Ascending aorta (tissue), 2 donors: ENCODE measurements at regions not wholly inside any gene's neighbourhood (a gene's known extent, or its start where the extent isn't known, plus 50 kb on each side); places are given as distances from the start of the nearest gene placed in this dataset.

Source experiments
- DNase-seq, 2 donors: peaks; one replicate each; pipeline ENCODE4 v3.0.0-alpha.2; 2019; ENCODE audit warnings: low spot score in 2 of 2
- H3K27ac ChIP-seq, 2 donors: fragments of 200-600 bp; sonication (generic); one replicate each; pipeline ENCODE4 v1.5.1; 2016 to 2017; ENCODE audit warnings: mild to moderate bottlenecking in 1 of 2
- H3K27me3 ChIP-seq: fragments of 200-600 bp; sonication (generic); one replicate; pipeline ENCODE4 v1.5.1; 2017
- H3K36me3 ChIP-seq, 2 donors: fragments of 200-600 bp; sonication (generic); one replicate each; pipeline ENCODE4 v1.5.1; 2016
- H3K4me1 ChIP-seq, 2 donors: fragments of 200-600 bp; sonication (generic); one replicate each; pipeline ENCODE4 v1.5.1; 2016 to 2017; ENCODE audit warnings: mild to moderate bottlenecking in 1 of 2
- H3K4me3 ChIP-seq, 2 donors: fragments of 200-600 bp; sonication (generic); one replicate each; pipeline ENCODE4 v1.5.1; 2016 to 2017; ENCODE audit warnings: mild to moderate bottlenecking in 1 of 2
- H3K9me3 ChIP-seq, 2 donors: fragments of 200-600 bp; sonication (generic); one replicate each; pipeline ENCODE4 v1.5.1; 2016
- intact Hi-C: fragments of 100-400 bp; cut with DNase I; formaldehyde crosslinking; loops from one replicate; pipeline ENCODE4 v1.15.1; 2023
- TF ChIP-seq, protein P1 (sequence below), 3 experiments: fragments of 200-600 bp in 2 of 3; fragments of 450-650 bp in 1 of 3; sonication (generic) in 2 of 3; IDR thresholded peaks; one replicate each; pipeline ENCODE4 v1.5.1; 2016 to 2019; ENCODE audit warnings: antibody characterized with exemption in 3 of 3, mild to moderate bottlenecking in 1 of 3, moderate library complexity in 1 of 3

DNA sequence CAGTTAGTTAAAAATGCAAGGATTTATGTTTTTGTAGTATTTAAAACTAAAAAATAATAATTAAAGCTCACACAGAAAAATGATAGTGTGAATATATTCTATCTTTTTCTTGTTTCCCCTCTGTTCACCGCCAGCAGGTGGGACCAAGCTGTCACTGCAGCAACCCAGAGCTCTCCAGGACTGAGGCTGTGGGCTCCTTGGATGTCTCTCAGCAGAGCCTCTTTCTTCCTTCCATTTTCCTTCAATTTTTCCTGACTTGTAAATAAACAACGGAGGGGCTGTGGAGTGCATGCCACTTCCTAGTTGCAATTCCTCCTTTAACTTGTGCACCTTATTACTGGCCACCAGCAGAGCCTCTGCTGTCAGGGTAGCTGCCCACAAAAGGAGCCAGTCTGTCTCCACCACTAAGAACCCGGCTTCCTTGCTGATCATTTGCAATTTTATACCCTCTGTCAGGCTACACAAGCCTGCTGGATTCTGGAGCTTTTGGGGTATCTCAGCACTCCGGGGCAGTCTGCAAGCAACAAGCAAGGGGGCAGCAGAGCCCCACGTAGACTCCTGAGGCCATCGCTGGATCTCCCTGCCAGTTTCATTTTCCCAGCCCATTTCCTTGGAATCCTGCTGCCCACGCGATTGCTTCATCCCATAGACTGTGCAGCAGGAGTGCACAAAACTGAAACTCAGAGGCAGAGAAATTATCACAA, 1467.4 kb downstream of the C4orf33 start:
- H3K4me1 ChIP-seq = no peaks in the 10 kb centered on the region
- intact Hi-C loops = no loop called here
- H3K9me3 ChIP-seq = no peaks in the 10 kb centered on the region
- no peak overlapping the region for H3K27ac ChIP-seq
- peak overlapping the region; percentile 28 to 48 for H3K4me3 ChIP-seq
- TF ChIP-seq, protein P1, sequence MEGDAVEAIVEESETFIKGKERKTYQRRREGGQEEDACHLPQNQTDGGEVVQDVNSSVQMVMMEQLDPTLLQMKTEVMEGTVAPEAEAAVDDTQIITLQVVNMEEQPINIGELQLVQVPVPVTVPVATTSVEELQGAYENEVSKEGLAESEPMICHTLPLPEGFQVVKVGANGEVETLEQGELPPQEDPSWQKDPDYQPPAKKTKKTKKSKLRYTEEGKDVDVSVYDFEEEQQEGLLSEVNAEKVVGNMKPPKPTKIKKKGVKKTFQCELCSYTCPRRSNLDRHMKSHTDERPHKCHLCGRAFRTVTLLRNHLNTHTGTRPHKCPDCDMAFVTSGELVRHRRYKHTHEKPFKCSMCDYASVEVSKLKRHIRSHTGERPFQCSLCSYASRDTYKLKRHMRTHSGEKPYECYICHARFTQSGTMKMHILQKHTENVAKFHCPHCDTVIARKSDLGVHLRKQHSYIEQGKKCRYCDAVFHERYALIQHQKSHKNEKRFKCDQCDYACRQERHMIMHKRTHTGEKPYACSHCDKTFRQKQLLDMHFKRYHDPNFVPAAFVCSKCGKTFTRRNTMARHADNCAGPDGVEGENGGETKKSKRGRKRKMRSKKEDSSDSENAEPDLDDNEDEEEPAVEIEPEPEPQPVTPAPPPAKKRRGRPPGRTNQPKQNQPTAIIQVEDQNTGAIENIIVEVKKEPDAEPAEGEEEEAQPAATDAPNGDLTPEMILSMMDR (IDR thresholded peaks at IDR 0.05) = peak in 1 of 3 experiments; percentile 15
- DNase-seq = peak in 1 of 2 donors; percentile 62
- H3K36me3 ChIP-seq = no peaks in the 10 kb centered on the region
- H3K27me3 ChIP-seq = no peaks in the 10 kb centered on the region

DNA sequence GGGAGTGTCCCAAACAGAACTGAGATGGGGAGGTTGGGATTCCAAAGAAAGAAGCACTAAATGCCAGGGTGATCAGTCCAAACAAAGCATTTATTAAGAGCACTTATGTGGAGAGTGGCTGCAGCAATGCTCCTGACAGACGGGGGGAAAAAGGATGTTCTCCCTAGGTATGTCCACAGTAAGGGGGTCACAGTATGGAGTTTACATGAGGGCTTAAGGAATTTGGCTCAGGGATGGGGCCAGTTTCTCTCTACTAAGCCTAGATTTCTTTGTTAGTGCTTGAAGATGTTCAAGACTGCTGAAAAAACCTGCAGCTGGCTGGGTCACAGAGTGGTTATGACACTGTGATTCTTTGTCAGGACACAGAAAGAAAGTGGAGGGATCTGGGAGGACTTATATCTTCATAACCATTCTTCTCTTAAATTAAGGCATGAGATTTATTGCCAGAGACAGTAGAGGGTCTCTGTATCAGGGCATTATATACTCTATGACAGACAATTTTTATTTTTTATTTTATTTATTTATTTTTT, 1468.0 kb downstream of the C4orf33 start:
- Histone ChIP-seq H3K4me1 (no peaks in the 10 kb centered on the region), H3K36me3 (no peaks in the 10 kb centered on the region), H3K9me3 (no peaks in the 10 kb centered on the region), H3K27me3 (no peaks in the 10 kb centered on the region), H3K4me3 (peak overlapping the region; percentile 28 to 48), H3K27ac (no peak overlapping the region)
- DNase-seq = no peak
- TF ChIP-seq, protein P1 (IDR thresholded peaks at IDR 0.05) = no peak
- intact Hi-C loops = no loop called here

DNA sequence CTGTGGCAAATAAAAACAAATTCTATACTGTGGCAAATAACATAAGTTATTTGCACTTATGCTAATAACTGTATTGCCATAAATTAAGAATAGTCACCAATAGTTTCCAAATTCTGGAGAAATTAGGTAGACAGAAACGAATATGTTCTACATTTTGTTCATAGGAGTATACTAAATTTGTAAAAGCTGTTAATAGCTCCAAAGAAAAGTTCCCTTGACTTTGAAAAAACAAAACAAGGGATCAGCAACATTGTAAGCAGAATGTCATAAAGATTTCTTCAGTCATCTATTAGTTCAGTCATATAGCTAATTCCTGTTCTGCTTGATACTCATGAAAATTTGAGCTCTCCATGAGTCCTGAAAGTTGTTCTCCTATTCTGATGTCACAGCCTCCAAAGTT, 1472.8 kb downstream of the C4orf33 start:
- DNase-seq = no peak
- no peaks in the 10 kb centered on the region for H3K36me3 ChIP-seq
- TF ChIP-seq, protein P1 (IDR thresholded peaks at IDR 0.05) = no peak
- H3K27me3 ChIP-seq = no peaks in the 10 kb centered on the region
- no peaks in the 10 kb centered on the region for H3K4me1 ChIP-seq
- intact Hi-C loops = no loop called here
- no peak overlapping the region for H3K27ac ChIP-seq
- H3K9me3 ChIP-seq = no peaks in the 10 kb centered on the region
- no peak overlapping the region for H3K4me3 ChIP-seq

DNA sequence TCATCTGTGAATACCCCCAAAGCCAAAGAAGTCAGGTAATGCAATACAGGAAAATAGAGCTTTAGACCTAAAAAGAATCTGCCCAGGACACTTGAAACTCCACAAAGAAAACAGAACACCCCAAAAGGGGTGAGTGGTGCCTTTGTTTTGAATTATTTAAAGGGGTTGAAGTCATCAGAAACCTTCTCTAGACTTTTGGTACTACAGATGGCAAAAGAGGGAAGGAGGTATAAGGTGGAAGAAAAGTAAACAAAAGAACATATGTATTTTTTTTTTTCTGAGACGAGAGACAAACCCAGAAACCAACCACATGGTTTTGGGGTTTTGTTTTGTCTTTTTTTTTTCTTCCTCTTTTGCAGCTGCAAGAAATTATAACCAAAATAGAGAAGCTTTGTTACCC, 1477.8 kb downstream of the C4orf33 start:
- TF ChIP-seq, protein P1 (IDR thresholded peaks at IDR 0.05) = no peak
- no peaks in the 10 kb centered on the region for H3K27me3 ChIP-seq
- no peak overlapping the region for H3K4me3 ChIP-seq
- no peaks in the 10 kb centered on the region for H3K4me1 ChIP-seq
- H3K9me3 ChIP-seq = no peaks in the 10 kb centered on the region
- intact Hi-C loops = no loop called here
- DNase-seq = no peak
- H3K27ac ChIP-seq = no peak overlapping the region
- no peaks in the 10 kb centered on the region for H3K36me3 ChIP-seq

DNA sequence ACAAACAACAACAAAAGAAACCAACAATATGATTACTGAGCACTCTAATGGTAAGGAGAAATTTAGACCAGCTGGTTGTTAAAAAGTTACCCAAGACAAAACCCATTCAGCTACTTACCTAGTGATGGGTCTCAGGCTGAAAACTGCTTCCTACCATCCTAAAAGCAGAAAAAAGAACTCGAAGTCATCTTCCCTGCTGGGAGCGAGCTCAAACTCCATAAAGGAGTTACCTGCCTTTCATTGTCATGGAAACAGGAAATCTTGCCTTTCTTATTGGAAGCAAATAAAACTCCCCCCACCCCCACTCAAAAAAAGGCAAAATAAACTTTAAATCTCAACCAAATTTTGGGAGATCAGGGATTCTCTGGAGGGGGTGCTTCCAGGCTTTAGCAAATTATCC, 1478.3 kb downstream of the C4orf33 start:
- Histone ChIP-seq H3K36me3 (no peaks in the 10 kb centered on the region), H3K27me3 (no peaks in the 10 kb centered on the region), H3K9me3 (no peaks in the 10 kb centered on the region), H3K4me1 (no peaks in the 10 kb centered on the region), H3K27ac (no peak overlapping the region), H3K4me3 (no peak overlapping the region)
- intact Hi-C loops = no loop called here
- DNase-seq = no peak
- TF ChIP-seq, protein P1 (IDR thresholded peaks at IDR 0.05) = no peak
